Suppressor macrophage (primary cell): ENCODE measurements at regions not wholly inside any gene's neighbourhood (a gene's known extent, or its start where the extent isn't known, plus 50 kb on each side); places are given as distances from the start of the nearest gene placed in this dataset.

ENCODE experiments used
- DNase-seq, 4 experiments: peaks; one replicate each; pipeline ENCODE4 v3.0.0-alpha.2; 2020 to 2022

DNA sequence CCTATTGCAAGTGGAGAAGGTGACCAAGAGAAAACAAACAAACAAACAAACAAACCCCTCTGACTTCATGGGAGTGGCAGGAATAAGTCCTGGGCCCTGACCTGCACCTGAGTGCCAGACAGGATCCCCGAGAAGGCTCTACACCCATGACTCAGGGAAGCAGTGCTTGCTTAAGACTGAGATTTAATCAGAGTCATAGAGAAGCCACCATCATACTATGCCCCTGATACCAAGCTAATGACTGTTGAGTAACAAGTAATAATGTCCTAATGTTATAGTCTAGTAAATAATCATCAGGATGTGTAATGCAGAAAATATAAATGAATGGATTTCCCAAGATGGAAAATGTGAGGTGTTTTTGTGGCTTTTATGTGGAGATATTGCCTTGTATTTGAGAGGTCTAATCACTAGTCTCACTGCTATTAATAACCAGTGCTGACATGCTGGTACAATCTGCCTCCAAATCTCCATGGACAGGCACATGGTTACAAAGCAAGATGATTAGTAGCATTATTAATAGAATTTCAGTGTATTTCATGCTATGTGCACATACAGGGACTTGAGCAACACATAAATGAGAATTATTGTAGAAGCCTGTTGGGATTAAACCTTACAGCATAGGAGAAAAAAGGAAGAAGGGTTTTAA, 1290.9 kb downstream of the MRPL39 start:
- no peak for DNase-seq

DNA sequence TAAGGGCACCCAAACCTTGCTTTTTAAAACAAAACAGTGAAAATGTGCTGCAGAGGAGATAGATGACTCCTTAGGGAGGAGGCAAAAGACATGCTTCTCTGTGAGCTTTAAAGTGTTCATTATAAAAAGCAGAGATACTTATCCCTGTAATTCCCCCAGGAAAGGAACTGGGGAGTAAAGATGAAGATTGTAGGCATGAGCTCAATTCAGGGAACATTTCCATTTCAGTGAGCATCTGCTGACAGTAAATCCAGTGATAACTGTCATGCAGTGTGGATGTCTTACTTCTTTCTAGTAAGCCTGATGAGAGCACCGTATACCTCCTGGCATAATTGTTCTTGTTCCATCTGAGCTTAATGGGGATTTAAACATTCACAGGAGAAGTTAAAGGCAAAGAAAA, 1296.5 kb downstream of the MRPL39 start:
- DNase-seq = no peak

DNA sequence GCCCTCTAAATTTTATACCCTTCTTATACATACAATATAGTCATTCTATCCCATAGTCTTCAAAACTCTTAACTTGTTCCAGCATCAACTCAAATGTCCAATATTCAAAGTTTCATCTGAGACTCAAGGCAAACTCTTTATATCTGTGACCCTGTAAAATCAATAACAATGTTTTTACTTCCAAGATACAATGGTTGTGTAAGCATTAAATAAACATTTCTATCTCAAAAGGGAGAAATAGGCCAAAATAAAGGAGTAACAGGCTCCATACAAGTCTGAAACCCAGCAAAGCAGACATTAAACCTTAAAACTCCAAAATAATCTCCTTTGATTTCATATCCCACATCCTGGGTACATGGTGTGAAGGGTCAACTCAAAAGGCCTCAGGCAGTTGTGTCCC, 1299.1 kb downstream of the MRPL39 start:
- DNase-seq = no peak

DNA sequence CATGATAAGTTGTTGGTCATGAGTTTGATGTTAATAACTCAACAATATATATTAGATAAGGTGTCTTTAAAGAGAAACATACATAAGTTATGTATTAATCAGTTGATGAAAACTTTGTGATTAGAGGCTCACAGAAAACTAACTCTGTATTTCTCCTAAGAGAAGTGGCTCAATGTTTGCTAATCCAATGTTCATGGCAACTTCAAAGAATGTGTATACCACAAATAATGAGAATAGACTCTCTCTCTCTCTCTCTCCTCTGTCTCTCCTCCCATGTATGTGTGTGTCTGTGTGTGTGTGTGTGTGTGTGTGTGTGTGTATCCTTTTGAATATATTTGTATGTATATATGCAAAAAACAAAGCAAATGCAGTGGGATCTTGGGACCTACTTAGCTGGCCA, 1304.9 kb downstream of the MRPL39 start:
- no peak for DNase-seq

DNA sequence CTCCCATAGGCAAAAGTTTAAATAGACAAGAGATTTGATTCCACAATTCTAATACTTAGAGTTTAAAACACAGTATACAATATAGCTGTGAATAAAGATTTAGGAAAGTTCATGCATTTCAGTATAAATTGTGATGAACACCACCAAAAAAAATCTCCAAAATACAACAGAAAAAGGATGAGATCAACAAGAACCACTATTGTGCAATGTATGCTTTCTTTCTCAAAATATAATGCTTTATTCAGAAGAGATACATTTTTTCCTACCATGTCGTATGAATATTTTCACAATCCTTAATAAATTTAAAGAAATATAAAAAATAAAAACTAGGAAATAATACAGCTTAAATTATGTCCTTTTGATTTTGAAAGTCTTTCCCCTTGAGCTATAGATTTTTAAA, 1309.2 kb downstream of the MRPL39 start:
- DNase-seq = no peak

DNA sequence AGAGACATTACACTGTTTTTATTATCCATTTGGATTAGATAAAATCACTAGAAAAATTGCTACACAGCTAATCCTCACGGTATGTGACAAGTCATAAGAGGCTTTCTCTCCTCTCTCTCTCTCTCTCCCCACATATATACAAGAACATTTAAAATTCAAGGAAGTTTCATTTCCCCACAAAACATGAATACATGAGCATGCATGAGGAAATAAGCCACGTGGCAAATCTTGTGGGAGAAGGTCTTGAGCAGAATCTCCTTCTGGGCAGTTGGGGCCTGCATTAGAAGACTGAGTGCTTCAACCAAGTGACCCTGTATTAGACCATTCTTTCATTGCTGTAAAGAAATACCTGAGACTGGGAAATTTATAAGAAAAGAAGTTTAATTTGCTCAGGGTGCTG, 1313.1 kb downstream of the MRPL39 start:
- peak; percentile 51 to 83 (median 62) for DNase-seq

DNA sequence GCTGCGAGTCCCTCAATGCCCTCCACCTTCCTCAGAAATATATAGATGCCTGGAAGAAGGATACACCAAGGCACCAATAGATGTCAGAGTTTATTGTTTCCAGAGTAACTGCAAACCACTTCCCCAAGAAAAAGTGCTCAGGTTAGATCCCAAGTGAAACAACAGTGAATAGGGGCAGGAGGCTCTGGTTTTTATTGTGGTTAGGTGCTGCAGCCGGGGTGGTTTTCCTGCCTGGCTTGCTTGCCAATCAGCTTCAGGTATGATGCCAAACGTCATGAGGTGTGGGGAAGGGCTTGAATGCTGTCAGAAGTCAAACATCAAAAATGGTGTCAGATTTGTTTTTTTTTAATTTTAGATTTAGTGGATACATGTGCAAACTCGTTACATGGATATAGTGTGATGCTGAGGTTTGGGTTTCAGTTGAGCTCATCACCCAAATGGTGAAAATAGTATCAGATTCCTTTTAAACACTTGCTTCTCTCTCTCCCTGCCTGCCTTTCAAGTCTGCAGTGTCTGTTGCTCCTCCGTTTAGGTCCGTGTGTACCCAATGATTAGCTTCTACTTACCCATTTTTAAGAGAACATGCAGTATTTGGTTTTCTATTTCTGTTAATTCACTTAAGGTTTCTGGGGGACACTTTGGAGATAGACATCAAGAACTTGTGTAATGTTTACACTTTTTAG, 1317.0 kb downstream of the MRPL39 start:
- DNase-seq = no peak

DNA sequence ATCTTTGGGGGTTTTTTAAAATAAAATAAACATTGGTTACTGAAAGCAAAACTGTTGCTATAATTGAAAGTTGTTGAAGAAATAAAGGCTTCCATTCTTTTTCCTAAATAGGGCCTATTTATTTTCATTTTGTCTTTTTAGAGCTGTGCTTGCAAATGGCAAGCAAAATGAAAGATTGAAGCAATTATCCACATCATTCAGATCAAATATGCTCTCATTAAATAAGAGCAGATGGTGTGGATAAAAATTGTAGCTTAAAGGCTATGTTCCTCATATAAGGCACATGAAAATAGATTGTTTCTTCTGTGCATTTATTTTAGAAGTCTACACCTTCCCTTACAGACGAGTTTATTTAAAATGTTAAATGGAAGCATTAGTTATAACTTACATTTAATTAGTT, 1317.7 kb downstream of the MRPL39 start:
- no peak for DNase-seq

DNA sequence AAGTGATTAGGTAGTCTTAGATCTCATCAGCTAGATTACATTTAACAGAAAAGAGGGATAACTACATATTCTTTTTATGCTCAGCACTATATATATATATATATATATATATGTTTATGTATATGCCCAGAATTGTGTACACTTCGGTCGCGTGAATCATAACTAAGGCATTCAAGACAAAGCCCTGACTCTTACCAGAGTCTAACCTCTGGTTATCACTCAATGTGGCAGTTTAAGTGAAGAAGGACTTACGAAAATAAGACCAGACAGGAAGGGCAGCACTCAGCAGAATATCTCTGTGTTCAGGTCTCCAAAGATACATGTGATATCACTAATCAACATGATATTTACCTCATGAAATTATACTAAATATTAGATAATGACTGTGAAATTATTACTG, 1326.7 kb downstream of the MRPL39 start:
- DNase-seq = no peak

DNA sequence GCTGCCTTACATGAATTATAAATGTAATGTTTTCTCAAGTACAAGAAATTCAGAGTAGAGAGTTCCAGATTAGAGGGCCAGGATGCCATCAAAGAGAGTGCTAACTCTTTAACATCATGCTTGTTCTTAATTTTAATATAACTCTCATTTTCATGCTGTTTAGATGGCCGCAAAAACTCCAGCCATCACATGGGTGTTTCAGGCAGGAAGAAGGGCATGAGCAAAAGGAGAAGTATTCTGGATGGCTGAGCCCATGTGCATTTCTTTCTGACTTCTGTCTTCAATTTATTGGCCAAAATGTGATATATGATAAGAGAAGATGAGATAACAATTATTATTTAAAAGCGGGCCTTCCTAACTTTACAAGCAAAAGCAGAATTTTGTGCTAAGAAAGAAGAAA, 1328.6 kb downstream of the MRPL39 start:
- DNase-seq = no peak

DNA sequence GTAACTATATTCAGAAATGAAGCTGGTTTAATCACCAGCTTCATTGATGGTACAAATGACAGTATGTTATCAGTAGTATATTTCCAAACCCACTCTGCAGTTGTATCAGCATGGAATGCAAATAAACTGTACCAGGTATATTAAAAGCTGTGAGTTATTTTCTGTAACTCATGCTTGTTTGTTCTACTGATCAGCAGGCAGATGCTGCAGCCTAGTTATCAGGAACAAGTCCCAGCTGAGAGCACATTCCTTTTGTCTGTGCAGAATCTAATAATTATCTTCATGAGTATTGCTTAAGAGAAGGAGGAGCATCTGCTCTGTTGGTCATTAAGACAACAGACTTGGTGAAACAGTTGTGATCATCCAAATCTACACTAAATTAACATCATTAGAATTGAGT, 1331.1 kb downstream of the MRPL39 start:
- no peak for DNase-seq

DNA sequence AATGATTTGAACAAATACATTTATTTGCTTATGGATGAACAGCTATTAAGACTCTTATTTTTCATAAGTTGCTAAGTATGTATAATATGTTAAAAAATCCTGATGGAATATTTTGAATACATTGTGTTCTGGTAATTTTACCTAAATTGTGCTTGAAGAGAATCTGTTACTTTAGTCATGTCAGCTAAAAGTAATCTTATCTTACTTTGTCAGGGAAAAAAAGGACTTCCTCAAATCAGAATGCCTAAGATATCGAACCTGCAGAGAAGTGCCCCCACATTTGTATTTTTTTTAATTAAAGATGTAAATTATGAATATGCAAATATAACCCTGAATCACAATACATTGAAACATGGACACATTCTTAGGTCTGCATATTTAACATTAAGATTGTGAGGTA, 1331.7 kb downstream of the MRPL39 start:
- no peak for DNase-seq

DNA sequence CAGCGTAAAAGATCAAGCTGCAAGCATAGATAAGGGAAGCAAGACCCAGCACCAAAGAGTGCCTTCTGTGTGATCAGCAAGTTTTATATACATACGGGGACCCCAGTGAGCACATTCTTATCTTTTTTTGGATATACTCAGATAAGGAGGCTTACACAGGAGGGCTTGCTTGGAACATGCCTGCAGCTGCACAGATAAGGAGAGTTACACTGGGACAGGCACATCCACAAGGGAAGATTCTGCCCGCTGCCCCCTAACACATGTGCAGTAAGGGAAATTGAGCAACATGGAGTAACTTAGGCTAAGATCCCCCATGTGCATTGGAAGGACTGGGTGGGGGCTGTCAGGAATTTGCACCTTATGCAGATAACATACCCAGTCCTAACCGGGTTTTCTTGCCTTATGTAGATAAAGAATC, 1334.8 kb downstream of the MRPL39 start:
- DNase-seq = no peak

DNA sequence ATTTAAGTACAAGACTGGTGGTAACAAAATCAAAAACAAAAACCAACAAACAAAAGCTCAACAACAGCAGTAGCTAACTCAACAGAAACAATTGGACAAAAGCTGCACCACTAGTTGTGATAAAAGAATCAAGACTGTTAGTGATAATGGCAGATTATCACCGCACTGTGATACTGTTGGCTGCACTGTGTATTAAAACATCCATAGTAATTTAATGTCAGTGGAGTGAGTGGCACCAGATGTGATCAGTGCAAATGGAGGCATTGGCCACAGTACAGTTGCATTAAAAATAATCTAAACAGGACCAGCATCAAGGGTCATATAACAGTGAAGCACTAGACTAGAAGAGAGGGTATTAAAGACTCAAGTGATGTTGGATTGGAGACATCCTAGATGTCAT, 1341.3 kb downstream of the MRPL39 start:
- no peak for DNase-seq

DNA sequence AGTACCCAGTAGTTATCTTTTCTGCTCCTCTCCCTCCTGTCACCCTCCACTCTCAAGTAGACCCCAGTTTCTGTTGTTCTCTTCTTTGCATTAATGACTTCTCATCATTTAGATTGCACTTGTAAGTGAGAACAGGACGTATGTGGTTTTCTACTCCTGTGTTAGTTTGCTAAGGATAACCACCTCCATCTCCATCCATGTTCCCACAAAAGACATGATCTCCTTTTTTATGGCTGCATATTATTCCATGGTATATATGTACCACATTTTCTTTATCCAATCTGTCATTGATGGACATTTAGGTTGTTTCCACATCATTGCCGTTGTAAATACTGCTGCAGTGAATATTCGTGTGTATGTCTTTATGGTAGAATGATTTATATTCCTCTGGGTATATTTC, 1346.5 kb downstream of the MRPL39 start:
- DNase-seq = no peak

DNA sequence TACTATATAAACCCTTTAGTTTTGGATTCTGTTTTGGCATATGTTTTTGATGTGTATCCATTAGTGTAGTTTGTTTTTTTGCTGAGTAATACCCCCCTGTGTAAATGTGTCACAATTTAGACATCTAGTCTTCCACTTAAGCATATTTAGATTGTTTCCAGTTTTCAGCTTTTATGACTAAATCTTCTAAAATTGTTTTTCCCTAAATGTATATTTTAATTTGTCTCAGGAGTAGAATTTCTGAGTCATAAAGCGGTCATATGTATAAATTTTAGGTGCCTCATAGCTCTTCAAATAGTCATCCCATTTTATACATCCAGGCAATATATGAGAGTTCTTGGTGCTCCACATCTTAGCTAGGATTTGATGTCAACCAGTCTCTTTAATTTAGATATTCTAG, 1348.0 kb downstream of the MRPL39 start:
- DNase-seq = no peak

DNA sequence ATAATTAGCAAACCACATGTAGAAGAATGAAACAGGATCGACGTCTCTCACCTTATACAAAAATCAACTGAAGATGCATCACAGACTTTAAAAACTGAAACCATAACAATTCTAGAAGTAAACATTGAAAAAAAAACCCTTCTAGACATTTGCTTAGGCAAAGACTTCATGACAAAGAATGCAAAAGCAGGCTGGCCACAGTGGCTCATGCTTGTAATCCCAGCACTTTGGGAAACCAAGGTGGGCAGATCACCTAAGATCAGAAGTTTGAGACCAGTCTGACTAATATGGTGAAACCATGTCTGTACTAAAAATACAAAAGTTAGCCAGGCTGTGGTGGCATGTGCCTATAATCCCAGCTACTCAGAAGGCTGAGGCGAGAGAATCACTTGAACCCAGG, 1351.7 kb downstream of the MRPL39 start:
- no peak for DNase-seq

DNA sequence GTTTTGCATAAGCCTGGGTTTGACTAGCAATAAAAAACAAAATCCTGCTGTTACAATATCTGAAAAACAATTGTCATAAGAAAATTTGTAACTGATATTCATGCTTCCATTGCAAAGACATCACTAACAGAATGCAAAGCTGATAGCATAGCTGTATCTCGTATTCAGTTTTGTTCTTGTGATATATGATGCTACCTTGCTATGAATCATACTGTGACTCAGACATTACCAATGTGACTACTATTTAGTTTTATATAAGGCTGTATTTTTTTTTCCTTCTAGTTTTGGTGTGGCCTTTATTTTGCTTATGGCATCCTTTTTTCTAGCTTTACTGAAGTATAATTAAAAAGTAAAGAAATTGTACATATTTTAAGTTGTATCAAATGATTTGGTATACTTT, 1381.8 kb downstream of the MRPL39 start:
- DNase-seq = no peak

DNA sequence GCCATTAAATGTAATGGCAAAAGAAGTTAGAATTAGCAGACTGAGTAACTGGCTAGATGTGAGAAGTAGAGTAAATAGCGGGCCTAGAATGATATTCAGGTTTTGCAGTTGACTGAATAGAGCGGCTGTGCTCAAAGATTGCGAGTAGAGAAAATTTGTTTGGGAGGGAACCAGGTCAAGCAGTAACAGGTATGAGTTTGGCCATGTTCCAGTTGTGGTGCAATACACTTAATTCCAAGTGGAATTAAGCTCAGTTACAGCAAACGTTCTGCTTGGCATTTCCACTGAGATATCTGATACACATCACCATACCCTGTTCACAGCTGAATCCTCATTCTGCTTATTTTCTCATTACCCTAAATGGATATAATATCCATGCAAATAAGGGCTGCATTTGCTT, 1382.9 kb downstream of the MRPL39 start:
- no peak for DNase-seq

DNA sequence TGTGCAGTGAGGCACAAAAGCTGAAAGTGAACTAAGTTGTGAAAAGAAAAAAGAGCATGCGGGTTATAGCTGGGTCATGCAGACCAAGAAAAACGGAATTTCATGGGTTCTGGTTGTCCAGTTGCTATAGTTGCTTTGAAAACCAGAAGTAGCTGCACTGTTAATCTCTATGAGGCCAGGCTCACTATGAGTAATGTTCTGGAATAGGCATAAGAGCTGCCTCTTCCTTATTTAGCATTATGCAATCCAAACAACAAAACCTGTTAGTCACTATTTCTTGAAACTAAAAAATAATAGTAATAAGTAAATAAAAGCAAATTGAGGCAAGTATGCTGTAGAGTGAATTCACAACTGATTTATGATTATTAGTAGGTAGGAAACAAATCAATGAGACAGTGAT, 1383.7 kb downstream of the MRPL39 start:
- peak in 2 of 4 experiments; percentile 27 to 31 for DNase-seq

DNA sequence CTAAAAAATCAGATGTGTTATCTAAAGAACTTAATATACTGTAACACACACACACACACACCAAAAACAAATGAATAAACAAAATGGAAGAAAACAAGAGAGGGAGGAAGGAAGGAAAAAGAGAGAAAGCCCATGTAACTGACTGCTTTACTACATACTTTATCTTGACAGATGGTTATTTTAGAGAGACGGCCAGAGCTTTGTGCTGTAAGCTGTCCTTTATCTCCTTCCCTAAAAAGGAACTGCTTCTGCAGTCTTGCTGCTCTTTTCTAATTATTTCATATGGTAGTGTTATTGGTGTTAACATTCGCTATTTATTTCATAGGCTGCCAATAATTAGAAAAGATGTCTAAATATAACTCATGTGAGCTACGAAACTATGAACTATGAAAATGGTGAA, 1384.6 kb downstream of the MRPL39 start:
- no peak for DNase-seq

DNA sequence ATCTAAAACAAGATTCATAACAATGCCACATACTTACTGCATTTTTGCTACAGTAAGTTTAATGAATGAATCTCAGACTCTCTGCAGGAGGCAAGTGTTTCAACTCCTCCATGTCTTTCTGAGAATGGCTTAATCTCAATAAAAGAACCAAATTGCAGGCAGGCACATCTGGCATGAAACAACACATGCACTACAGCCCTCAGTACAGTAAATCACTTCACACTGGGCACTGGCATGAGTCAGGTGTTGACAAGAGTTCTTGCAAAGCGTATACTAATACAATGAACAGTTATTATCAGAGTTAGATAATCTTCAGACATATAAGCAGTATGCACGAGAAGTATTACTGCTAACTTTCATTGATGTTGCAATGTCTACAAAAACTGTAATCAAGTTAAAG, 1386.8 kb downstream of the MRPL39 start:
- DNase-seq = no peak

DNA sequence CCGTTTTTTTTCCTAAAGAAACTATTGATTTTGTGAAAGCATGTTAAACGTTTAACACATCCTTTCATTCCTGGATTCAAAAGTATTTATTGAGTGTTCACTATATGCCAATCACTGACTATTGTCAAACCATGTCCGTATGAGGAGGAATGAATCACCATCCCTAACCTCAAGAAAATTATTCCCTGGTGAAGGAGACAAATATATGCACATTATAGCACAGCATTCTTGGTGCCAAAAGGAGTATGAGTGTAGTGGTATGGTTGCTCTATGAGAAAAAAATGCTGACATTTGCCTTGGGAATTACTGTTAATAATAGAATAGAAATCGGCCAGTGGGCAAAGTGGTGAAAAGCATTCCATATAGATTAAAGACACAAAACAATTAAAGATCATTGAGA, 1390.1 kb downstream of the MRPL39 start:
- DNase-seq = no peak

DNA sequence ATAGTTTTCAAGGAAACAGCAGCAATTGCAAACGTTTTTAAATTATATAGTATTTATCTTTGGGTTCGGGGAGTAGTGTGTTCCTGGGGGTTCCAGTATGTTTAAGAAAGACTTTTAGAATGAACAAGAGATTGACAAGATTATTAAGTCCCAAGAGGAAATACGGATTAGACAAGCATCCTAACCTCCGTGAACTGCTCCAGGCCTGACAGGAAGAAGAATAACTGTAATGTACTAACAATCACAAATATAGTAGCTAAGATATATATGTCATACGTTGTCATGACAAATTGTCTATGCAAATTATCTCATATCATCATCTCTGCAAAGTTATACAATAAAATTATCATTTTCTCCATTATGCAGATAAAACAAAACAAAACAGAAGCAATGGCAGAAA, 1397.2 kb downstream of the MRPL39 start:
- no peak for DNase-seq
